Spleen (tissue), 11 donors: ENCODE measurements at regions not wholly inside any gene's neighbourhood (a gene's known extent, or its start where the extent isn't known, plus 50 kb on each side); places are given as distances from the start of the nearest gene placed in this dataset.

ENCODE experiments used
- DNase-seq: peaks from one replicate; pipeline ENCODE4 v3.0.0-alpha.2; 2020
- H3K27ac ChIP-seq, 8 donors: fragments of 200-600 bp; sonication (generic) in 7 of 8; 1 replicate in 4 of 8; 2 replicates in 4 of 8; pipeline versions ENCODE4 v1.5.0 to v1.8.0; 2016 to 2021; ENCODE audit warnings: inconsistent platforms in 4 of 8, mild to moderate bottlenecking in 4 of 8, moderate library complexity in 1 of 8
- H3K27me3 ChIP-seq, 7 donors: fragments of 200-600 bp; sonication (generic) in 6 of 7; replicated peaks in 1 of 7; 1 replicate in 4 of 7; 2 replicates in 3 of 7; pipeline versions ENCODE4 v1.5.0 to v1.8.0; 2016 to 2021; ENCODE audit warnings: inconsistent platforms in 3 of 7, mild to moderate bottlenecking in 1 of 7
- H3K36me3 ChIP-seq, 6 donors: fragments of 200-600 bp; sonication (generic) in 5 of 6; 1 replicate in 4 of 6; 2 replicates in 2 of 6; pipeline versions ENCODE4 v1.5.0 to v1.8.0; 2016 to 2021; ENCODE audit warnings: inconsistent platforms in 2 of 6
- H3K4me1 ChIP-seq, 6 donors: fragments of 200-600 bp; sonication (generic) in 5 of 6; 1 replicate in 3 of 6; 2 replicates in 3 of 6; pipeline versions ENCODE4 v1.5.0 to v1.8.0; 2016 to 2021; ENCODE audit warnings: inconsistent platforms in 3 of 6
- H3K4me3 ChIP-seq, 8 donors: fragments of 200-600 bp; sonication (generic) in 7 of 8; 1 replicate in 4 of 8; 2 replicates in 4 of 8; pipeline versions ENCODE4 v1.5.0 to v1.8.0; 2016 to 2021; ENCODE audit warnings: inconsistent platforms in 4 of 8, mild to moderate bottlenecking in 4 of 8, moderate library complexity in 2 of 8
- H3K9me3 ChIP-seq, 8 donors: fragments of 200-600 bp; sonication (generic) in 7 of 8; 1 replicate in 4 of 8; 2 replicates in 4 of 8; pipeline versions ENCODE4 v1.5.0 to v1.8.0; 2016 to 2021; ENCODE audit warnings: inconsistent platforms in 4 of 8
- CTCF ChIP-seq, 11 experiments: fragments of 200-600 bp in 7 of 11; fragments of 450-650 bp in 4 of 11; sonication (generic) in 4 of 11; IDR thresholded peaks in 8 of 11; conservative IDR thresholded peaks in 3 of 11; 1 replicate in 7 of 11; 2 replicates in 4 of 11; pipeline versions ENCODE4 v1.4.0 to v1.8.0; 2016 to 2021; ENCODE audit warnings: antibody characterized with exemption in 11 of 11, inconsistent platforms in 4 of 11, mild to moderate bottlenecking in 1 of 11
- POLR2A ChIP-seq, 3 donors: fragments of 450-650 bp; IDR thresholded peaks; one replicate each; pipeline ENCODE4 v1.5.1; 2017; ENCODE audit warnings: antibody characterized with exemption in 3 of 3, mild to moderate bottlenecking in 1 of 3
- POLR2AphosphoS5 ChIP-seq, 3 donors: sonication (generic); formaldehyde crosslinking; IDR thresholded peaks; one replicate each; pipeline ENCODE4 v1.5.1; 2017; ENCODE audit warnings: antibody characterized with exemption in 3 of 3
- WGBS, 5 donors: extraction: QIAGEN DNeasy Blood & Tissue Kit in 3 of 5; methylation state at CpG; one replicate each; pipeline versions ENCODE4 v1.1.5 to v1.1.7; 2013 to 2018; 5-methylcytosine and 5-hydroxymethylcytosine counted together
- intact Hi-C: fragments of 100-400 bp; cut with DNase I; formaldehyde crosslinking; loops from one replicate; pipeline ENCODE4 v1.15.0; 2023; ENCODE audit warnings: low total_unique reads
- donor health status: healthy with polysubstance abuse.
- donor health status: DM: no; HTN: no; CAD: no; lungs with moderate emphysema.
- donor health status: DM: no; HTN: no; CAD: no.
- donor health status: Bipolar disorder and iron deficiency.
- donor health status: healthy.
- donor health status: DM: no; HTN: no; CAD: no.
- donor health status: DM: yes; HTN: yes; CAD: no.

- peak overlapping the region in 6 of 8 donors; percentile 22 to 78 (median 63) for H3K27ac ChIP-seq
- no peaks in the 10 kb centered on the region for H3K9me3 ChIP-seq
- no peaks in the 10 kb centered on the region for H3K36me3 ChIP-seq
- H3K4me3 ChIP-seq = no peak overlapping the region
- no peak for DNase-seq
- H3K4me1 ChIP-seq = peaks cover 0 to 18% (median 2%) of the 10 kb centered on the region in 6 donors
- WGBS, 5 donors = 30 to 74% (median 38%) methylated on average over 2 of the region's 2 CpGs
- no peaks in the 10 kb centered on the region for H3K27me3 ChIP-seq
- intact Hi-C loops = no loop called here
- TF ChIP-seq POLR2AphosphoS5 (IDR thresholded peaks at IDR 0.05) = peak in 1 of 3 donors; percentile 63
- no peak for TF ChIP-seq CTCF (IDR thresholded peaks at IDR 0.05 in 8 of 11, conservative IDR thresholded peaks at IDR 0.05 in 3 of 11)
- no peak for TF ChIP-seq POLR2A (IDR thresholded peaks at IDR 0.05)
Measured at GRCh38 chr2:48174503-48174902, 140.0 kb upstream of the FOXN2 start.

GRCh38 chr2:48175254-48175653 is 139.2 kb upstream of the FOXN2 start:
- H3K4me3 ChIP-seq = no peak overlapping the region
- H3K4me1 ChIP-seq = peaks cover 0 to 15% (median 2%) of the 10 kb centered on the region in 6 donors
- H3K9me3 ChIP-seq = no peaks in the 10 kb centered on the region
- intact Hi-C loops = no loop called here
- H3K36me3 ChIP-seq = no peaks in the 10 kb centered on the region
- H3K27me3 ChIP-seq = no peaks in the 10 kb centered on the region
- TF ChIP-seq CTCF (IDR thresholded peaks at IDR 0.05 in 8 of 11, conservative IDR thresholded peaks at IDR 0.05 in 3 of 11) (no peak), POLR2AphosphoS5 (IDR thresholded peaks at IDR 0.05) (no peak), POLR2A (IDR thresholded peaks at IDR 0.05) (no peak)
- peak overlapping the region in 5 of 8 donors; percentile 34 to 78 (median 74) for H3K27ac ChIP-seq
- no peak for DNase-seq
- WGBS, 5 donors = 50 to 65% (median 60%) methylated on average over 4 of the region's 4 CpGs

- intact Hi-C loops = no loop called here
- no peaks in the 10 kb centered on the region for H3K9me3 ChIP-seq
- no peak for DNase-seq
- no peaks in the 10 kb centered on the region for H3K27me3 ChIP-seq
- TF ChIP-seq POLR2A (IDR thresholded peaks at IDR 0.05) = no peak
- no peak for TF ChIP-seq POLR2AphosphoS5 (IDR thresholded peaks at IDR 0.05)
- no peak for TF ChIP-seq CTCF (IDR thresholded peaks at IDR 0.05 in 8 of 11, conservative IDR thresholded peaks at IDR 0.05 in 3 of 11)
- peaks cover 0 to 15% (median 2%) of the 10 kb centered on the region in 6 donors for H3K4me1 ChIP-seq
- peak overlapping the region in 2 of 8 donors; percentile 74 to 78 for H3K27ac ChIP-seq
- H3K36me3 ChIP-seq = no peaks in the 10 kb centered on the region
- H3K4me3 ChIP-seq = no peak overlapping the region
Measured at GRCh38 chr2:48175656-48176055, 138.8 kb upstream of the FOXN2 start.

GRCh38 chr2:48176876-48177275 is 137.6 kb upstream of the FOXN2 start:
- Histone ChIP-seq H3K4me3 (no peak overlapping the region), H3K27me3 (no peaks in the 10 kb centered on the region), H3K27ac (no peak overlapping the region), H3K9me3 (no peaks in the 10 kb centered on the region), H3K36me3 (no peaks in the 10 kb centered on the region), H3K4me1 (peaks cover 0 to 15% (median 2%) of the 10 kb centered on the region in 6 donors)
- WGBS, 5 donors = 94 to 100% (median 100%) methylated on average over 1 of the region's 1 CpG
- DNase-seq = no peak
- intact Hi-C loops = no loop called here
- no peak for TF ChIP-seq POLR2A (IDR thresholded peaks at IDR 0.05)
- TF ChIP-seq CTCF (IDR thresholded peaks at IDR 0.05 in 8 of 11, conservative IDR thresholded peaks at IDR 0.05 in 3 of 11) = no peak
- no peak for TF ChIP-seq POLR2AphosphoS5 (IDR thresholded peaks at IDR 0.05)
